ENCODE measurements at regions not wholly inside any gene's neighbourhood (a gene's known extent, or its start where the extent isn't known, plus 50 kb on each side); places are given as distances from the start of the nearest gene placed in this dataset.

DNA sequence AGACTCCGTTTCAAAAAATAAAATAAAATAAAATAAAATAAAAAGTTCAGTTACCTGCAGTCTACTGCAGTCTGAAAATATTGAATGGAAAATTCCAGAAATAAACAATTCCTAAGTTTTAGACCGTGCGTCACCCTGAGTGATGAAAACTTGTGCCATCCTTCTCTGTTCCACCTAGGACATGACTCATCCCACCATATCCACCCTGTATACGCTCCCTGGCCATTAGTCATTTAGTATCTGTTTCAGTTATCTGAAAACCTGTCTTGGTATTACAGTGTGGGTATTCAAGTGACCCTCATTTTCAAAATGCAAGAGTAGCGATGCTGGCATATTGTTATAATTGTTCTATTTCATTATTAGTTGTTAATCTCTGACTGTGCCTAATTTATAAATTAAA, 51.8 kb upstream of the TEX48 start:
- TF ChIP-seq, protein P1, sequence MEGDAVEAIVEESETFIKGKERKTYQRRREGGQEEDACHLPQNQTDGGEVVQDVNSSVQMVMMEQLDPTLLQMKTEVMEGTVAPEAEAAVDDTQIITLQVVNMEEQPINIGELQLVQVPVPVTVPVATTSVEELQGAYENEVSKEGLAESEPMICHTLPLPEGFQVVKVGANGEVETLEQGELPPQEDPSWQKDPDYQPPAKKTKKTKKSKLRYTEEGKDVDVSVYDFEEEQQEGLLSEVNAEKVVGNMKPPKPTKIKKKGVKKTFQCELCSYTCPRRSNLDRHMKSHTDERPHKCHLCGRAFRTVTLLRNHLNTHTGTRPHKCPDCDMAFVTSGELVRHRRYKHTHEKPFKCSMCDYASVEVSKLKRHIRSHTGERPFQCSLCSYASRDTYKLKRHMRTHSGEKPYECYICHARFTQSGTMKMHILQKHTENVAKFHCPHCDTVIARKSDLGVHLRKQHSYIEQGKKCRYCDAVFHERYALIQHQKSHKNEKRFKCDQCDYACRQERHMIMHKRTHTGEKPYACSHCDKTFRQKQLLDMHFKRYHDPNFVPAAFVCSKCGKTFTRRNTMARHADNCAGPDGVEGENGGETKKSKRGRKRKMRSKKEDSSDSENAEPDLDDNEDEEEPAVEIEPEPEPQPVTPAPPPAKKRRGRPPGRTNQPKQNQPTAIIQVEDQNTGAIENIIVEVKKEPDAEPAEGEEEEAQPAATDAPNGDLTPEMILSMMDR (IDR thresholded peaks at IDR 0.05; ENCODE audit: insufficient read depth, low read depth, low read length, missing control alignments), result no peak
- H3K4me3 ChIP-seq (ENCODE audit: low read length), result no peak overlapping the region
- DNase-seq (ENCODE audit: low read depth), result peak; percentile 97

DNA sequence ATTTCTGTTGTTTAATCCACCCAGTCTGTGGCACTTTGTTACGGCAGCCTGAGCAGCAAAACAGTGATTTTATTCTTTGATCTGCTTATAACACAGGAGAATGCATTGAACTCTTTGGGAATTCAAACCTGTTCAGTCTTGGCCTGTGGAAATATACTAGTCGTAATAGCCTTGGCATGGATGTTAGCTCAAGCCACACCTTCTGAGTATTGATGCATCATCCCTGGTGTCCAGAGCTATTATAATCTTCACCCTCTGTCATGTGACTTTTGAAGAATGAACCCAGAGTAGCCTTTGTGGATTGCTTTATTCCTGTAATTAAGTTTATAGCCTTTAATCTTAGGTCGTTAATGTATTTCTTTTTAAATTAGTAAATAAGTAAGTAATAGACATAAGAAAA, 50.8 kb upstream of the TEX48 start:
- TF ChIP-seq, protein P1 (IDR thresholded peaks at IDR 0.05; ENCODE audit: insufficient read depth, low read depth, low read length, missing control alignments), result no peak
- no peak overlapping the region for H3K4me3 ChIP-seq (ENCODE audit: low read length)
- DNase-seq (ENCODE audit: low read depth), result peak; percentile 96

All from epithelial cell of esophagus (primary cell).